ENCODE measurements at regions not wholly inside any gene's neighbourhood (a gene's known extent, or its start where the extent isn't known, plus 50 kb on each side); places are given as distances from the start of the nearest gene placed in this dataset.
A peak's percentile ranks its signal among the peaks of the same experiment; 100 is the strongest.
"Not testable (repeated sequence)": the region's sequence is repeated elsewhere in the genome, so short reads cannot be mapped to it uniquely, and the experiment has no call there.

DNA sequence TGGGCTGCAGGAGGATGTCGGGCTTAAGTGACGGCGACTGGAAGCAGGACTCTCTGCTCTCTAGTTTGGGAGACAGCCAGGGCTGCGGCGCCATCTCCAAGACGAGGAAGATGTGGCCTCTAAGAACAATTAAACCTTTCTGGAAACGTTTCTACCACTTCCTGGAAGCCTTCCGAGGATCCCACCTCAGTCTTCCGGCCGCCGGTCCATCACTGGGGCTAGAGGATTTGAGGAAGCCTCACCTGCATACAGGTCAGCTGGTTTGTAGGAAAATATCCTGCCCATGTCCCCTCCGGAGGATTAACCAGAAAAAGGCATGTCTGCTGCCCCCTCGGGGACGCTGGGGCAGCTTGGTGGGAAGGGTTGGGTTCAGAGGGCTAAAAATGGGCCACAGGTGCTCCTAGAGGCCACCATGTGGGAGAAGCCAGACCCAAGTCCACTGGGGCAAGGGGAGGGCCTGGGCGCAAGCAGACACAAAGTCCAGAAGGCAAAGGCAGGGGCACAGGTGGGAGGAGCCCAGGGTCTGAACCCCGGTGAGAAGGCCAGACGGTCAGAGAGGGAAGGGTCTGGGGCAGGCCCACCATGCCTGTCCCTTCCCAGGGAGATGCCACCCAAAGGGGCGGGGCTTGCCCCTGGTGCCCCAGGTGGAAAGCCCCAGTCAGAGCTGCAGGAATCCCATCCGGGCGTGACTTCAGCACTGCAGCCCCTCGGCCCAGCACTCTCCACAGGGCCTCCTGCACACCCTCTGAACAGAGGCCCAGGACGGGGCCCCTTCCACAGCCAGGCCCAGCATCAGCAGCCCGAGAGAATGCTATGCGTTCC, 82.2 kb upstream of the ID2 start:
- no peak overlapping the region for H3K4me3 ChIP-seq (ENCODE audit: control insufficient read depth, low read depth, low read length)
- TF ChIP-seq, protein P1, sequence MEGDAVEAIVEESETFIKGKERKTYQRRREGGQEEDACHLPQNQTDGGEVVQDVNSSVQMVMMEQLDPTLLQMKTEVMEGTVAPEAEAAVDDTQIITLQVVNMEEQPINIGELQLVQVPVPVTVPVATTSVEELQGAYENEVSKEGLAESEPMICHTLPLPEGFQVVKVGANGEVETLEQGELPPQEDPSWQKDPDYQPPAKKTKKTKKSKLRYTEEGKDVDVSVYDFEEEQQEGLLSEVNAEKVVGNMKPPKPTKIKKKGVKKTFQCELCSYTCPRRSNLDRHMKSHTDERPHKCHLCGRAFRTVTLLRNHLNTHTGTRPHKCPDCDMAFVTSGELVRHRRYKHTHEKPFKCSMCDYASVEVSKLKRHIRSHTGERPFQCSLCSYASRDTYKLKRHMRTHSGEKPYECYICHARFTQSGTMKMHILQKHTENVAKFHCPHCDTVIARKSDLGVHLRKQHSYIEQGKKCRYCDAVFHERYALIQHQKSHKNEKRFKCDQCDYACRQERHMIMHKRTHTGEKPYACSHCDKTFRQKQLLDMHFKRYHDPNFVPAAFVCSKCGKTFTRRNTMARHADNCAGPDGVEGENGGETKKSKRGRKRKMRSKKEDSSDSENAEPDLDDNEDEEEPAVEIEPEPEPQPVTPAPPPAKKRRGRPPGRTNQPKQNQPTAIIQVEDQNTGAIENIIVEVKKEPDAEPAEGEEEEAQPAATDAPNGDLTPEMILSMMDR (conservative IDR thresholded peaks at IDR 0.05; ENCODE audit: control insufficient read depth, insufficient read depth, low read depth, low read length), result no peak
- no peak for DNase-seq (ENCODE audit: low read depth)

- no peak for DNase-seq (ENCODE audit: low read depth)
- TF ChIP-seq, protein P1 (conservative IDR thresholded peaks at IDR 0.05; ENCODE audit: control insufficient read depth, insufficient read depth, low read depth, low read length), result no peak
- H3K4me3 ChIP-seq (ENCODE audit: control insufficient read depth, low read depth, low read length), result no peak overlapping the region
Observed at GRCh38 chr2:8600456-8600855, 81.4 kb upstream of the ID2 start.

DNA sequence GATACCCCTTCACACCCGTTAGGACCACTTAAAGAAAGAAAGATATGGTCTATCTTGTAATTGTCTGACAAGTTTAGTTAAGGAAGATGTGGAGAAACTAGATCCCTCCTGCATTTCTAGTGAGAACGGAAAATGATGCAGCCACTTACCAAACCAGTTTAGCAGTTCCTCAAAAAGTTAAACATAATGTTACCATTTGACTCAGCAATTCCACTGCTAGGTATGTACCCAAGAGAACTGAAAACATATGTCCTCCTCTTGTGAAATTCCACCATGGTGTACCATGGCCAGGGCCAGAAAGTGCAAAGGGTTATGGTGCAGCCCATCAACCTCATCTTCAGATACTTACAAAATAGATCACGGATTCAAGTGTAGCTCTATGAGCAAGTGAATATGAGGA, 79.0 kb upstream of the ID2 start:
- DNase-seq (ENCODE audit: low read depth), result peak; percentile 23
- TF ChIP-seq, protein P1 (conservative IDR thresholded peaks at IDR 0.05; ENCODE audit: control insufficient read depth, insufficient read depth, low read depth, low read length), result no peak
- H3K4me3 ChIP-seq (ENCODE audit: control insufficient read depth, low read depth, low read length), result no peak overlapping the region

DNA sequence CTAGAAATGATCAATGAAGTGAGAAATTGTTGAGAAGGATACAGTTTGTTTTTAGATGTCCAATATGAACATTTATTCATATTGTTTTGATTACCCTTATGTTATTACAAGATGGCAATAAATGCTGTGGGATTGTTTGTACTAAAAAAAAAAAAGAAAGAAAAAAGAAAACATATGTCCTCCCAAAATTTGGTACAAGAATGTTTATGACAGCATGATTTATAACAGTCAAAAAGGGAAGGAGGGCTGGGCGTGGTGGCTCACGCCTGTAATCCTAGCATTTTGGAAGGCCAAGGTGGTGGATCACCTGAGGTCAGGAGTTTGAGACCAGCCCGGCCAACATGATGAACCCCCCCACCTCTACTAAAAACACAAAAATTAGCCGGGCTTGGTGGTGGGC, 78.5 kb upstream of the ID2 start:
- DNase-seq (ENCODE audit: low read depth); H3K4me3 ChIP-seq (ENCODE audit: control insufficient read depth, low read depth, low read length): not testable (repeated sequence)

- TF ChIP-seq, protein P1 (conservative IDR thresholded peaks at IDR 0.05; ENCODE audit: control insufficient read depth, insufficient read depth, low read depth, low read length), result no peak
- no peak overlapping the region for H3K4me3 ChIP-seq (ENCODE audit: control insufficient read depth, low read depth, low read length)
- DNase-seq (ENCODE audit: low read depth), result peak; percentile 65
Observed at GRCh38 chr2:8604262-8604661, 77.6 kb upstream of the ID2 start.

GRCh38 chr2:8605351-8606065, 76.3 kb upstream of the ID2 start:
- H3K4me3 ChIP-seq (ENCODE audit: control insufficient read depth, low read depth, low read length), result no peak overlapping the region
- peak; percentile 46 for DNase-seq (ENCODE audit: low read depth)
- TF ChIP-seq, protein P1 (conservative IDR thresholded peaks at IDR 0.05; ENCODE audit: control insufficient read depth, insufficient read depth, low read depth, low read length), result no peak

DNA sequence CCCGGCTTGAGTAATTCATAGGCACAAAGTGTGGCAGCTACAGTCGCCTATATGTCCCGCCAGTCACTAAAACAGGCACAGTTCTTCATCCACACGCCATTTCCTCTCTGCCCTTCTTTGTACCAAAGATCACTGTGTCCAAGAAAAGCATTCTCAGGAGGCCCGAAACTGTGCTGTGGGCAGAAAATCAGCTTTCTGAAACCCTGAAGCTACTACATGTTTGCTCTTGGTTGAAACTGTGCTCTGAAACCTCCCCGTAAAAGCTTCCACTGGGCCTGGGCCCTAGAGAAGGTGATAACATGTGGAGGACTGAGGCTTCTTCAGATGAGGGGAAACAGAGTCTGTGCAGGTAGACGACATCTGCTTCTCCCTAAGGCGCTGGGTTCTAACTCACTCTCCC, 75.6 kb upstream of the ID2 start:
- H3K4me3 ChIP-seq (ENCODE audit: control insufficient read depth, low read depth, low read length), result no peak overlapping the region
- no peak for DNase-seq (ENCODE audit: low read depth)
- TF ChIP-seq, protein P1 (conservative IDR thresholded peaks at IDR 0.05; ENCODE audit: control insufficient read depth, insufficient read depth, low read depth, low read length), result no peak

Measured in fibroblast of mammary gland (primary cell).